OCI-M1 (cell line): ENCODE measurements at regions not wholly inside any gene's neighbourhood (a gene's known extent, or its start where the extent isn't known, plus 50 kb on each side); places are given as distances from the start of the nearest gene placed in this dataset.
A peak's percentile ranks its signal among the peaks of the same experiment; 100 is the strongest.

Source experiments
- DNase-seq: peaks from one replicate; lab custom pipeline; 2025; lab: John Stamatoyannopoulos, UW

GRCh38 chr1:215459136-215459535 lies 108.0 kb upstream of the KCTD3 start:
- DNase-seq, result no peak

- DNase-seq, result no peak
Observed at GRCh38 chr1:215466361-215466760, 100.7 kb upstream of the KCTD3 start.

- no peak for DNase-seq
Observed at GRCh38 chr1:215471463-215471862, 95.6 kb upstream of the KCTD3 start.

- DNase-seq, result no peak
Observed at GRCh38 chr1:215472723-215473122, 94.4 kb upstream of the KCTD3 start.

GRCh38 chr1:215473943-215474342 lies 93.2 kb upstream of the KCTD3 start:
- no peak for DNase-seq

- DNase-seq, result no peak
Observed at GRCh38 chr1:215474940-215475339, 92.2 kb upstream of the KCTD3 start.

GRCh38 chr1:215475796-215476481 lies 91.2 kb upstream of the KCTD3 start:
- DNase-seq, result no peak

GRCh38 chr1:215476541-215476940 lies 90.6 kb upstream of the KCTD3 start:
- no peak for DNase-seq

- no peak for DNase-seq
Observed at GRCh38 chr1:215477632-215478031, 89.5 kb upstream of the KCTD3 start.

- peak; percentile 80 for DNase-seq
Observed at GRCh38 chr1:215479567-215479966, 87.5 kb upstream of the KCTD3 start.

- DNase-seq, result no peak
Observed at GRCh38 chr1:215482079-215482478, 85.0 kb upstream of the KCTD3 start.

GRCh38 chr1:215484171-215484939 lies 82.7 kb upstream of the KCTD3 start:
- DNase-seq, result no peak

- no peak for DNase-seq
Observed at GRCh38 chr1:215487466-215487865, 79.6 kb upstream of the KCTD3 start.

GRCh38 chr1:215488850-215489249 lies 78.3 kb upstream of the KCTD3 start:
- DNase-seq, result no peak

GRCh38 chr1:215489771-215490565 lies 77.1 kb upstream of the KCTD3 start:
- no peak for DNase-seq

GRCh38 chr1:215497528-215497927 lies 69.6 kb upstream of the KCTD3 start:
- DNase-seq, result no peak

- DNase-seq, result no peak
Observed at GRCh38 chr1:215501496-215501895, 65.6 kb upstream of the KCTD3 start.

- no peak for DNase-seq
Observed at GRCh38 chr1:215502081-215502480, 65.0 kb upstream of the KCTD3 start.

- DNase-seq, result peak; percentile 78
Observed at GRCh38 chr1:215507119-215507518, 60.0 kb upstream of the KCTD3 start.

GRCh38 chr1:215508311-215508710 lies 58.8 kb upstream of the KCTD3 start:
- no peak for DNase-seq
